Hepatocyte (in vitro differentiated cells): ENCODE measurements at regions not wholly inside any gene's neighbourhood (a gene's known extent, or its start where the extent isn't known, plus 50 kb on each side); places are given as distances from the start of the nearest gene placed in this dataset.

Experiments used
- DNase-seq: peaks from one replicate; pipeline ENCODE4 v3.0.0-alpha.2; 2016; ENCODE audit warnings: low spot score
- H2AFZ ChIP-seq: fragments of 200-600 bp; sonication (generic); 2 replicates; pipeline ENCODE4 v1.6.0; 2016; ENCODE audit warnings: antibody characterized with exemption, mild to moderate bottlenecking
- H3K27ac ChIP-seq: fragments of 200-600 bp; sonication (generic); 2 replicates; pipeline ENCODE4 v1.5.1; 2016; ENCODE audit warnings: mild to moderate bottlenecking
- H3K27me3 ChIP-seq: fragments of 200-600 bp; sonication (generic); 2 replicates; pipeline ENCODE4 v1.6.1; 2016
- H3K36me3 ChIP-seq: fragments of 200-600 bp; sonication (generic); replicated peaks from 2 replicates; pipeline ENCODE4 v1.5.1; 2016; ENCODE audit warnings: low read depth; ENCODE audit not compliant: insufficient read depth
- H3K4me1 ChIP-seq: fragments of 200-600 bp; sonication (generic); 2 replicates; pipeline ENCODE4 v1.5.1; 2016; ENCODE audit warnings: mild to moderate bottlenecking, moderate library complexity; ENCODE audit not compliant: insufficient read depth
- H3K4me2 ChIP-seq: fragments of 200-600 bp; sonication (generic); 2 replicates; pipeline ENCODE4 v1.6.0; 2016
- H3K4me3 ChIP-seq: fragments of 200-600 bp; sonication (generic); 2 replicates; pipeline ENCODE4 v1.5.1; 2016; ENCODE audit warnings: mild to moderate bottlenecking
- H3K79me2 ChIP-seq: fragments of 200-600 bp; sonication (generic); 2 replicates; pipeline ENCODE4 v1.6.0; 2017; ENCODE audit warnings: mild to moderate bottlenecking
- H3K9me2 ChIP-seq: fragments of 200-600 bp; sonication (generic); replicated peaks from 2 replicates; pipeline ENCODE4 v1.6.0; 2017; ENCODE audit warnings: mild to moderate bottlenecking; ENCODE audit not compliant: insufficient read depth
- H3K9me3 ChIP-seq: fragments of 200-600 bp; sonication (generic); 2 replicates; pipeline ENCODE4 v1.5.1; 2016; ENCODE audit warnings: low read depth, mild to moderate bottlenecking
- H4K20me1 ChIP-seq: fragments of 200-600 bp; sonication (generic); 2 replicates; pipeline ENCODE4 v1.6.0; 2016; ENCODE audit warnings: mild to moderate bottlenecking; ENCODE audit not compliant: insufficient read depth, poor library complexity, severe bottlenecking
- EZH2 ChIP-seq: fragments of 200-600 bp; sonication (generic); IDR thresholded peaks from 2 replicates; pipeline ENCODE4 v1.6.1; 2016; ENCODE audit warnings: antibody characterized with exemption, mild to moderate bottlenecking, borderline replicate concordance
- EZH2phosphoT487 ChIP-seq: fragments of 200-600 bp; sonication (generic); IDR thresholded peaks from one replicate; pipeline ENCODE4 v1.6.1; 2018; ENCODE audit warnings: antibody characterized with exemption, mild to moderate bottlenecking, low read depth, moderate library complexity; ENCODE audit not compliant: unreplicated experiment, severe bottlenecking
- WGBS: methylation state at CpG from one replicate; pipeline ENCODE4 v1.1.6; 2016; ENCODE audit warnings: low lambda C conversion rate; ENCODE audit errors: missing lambda C conversion rate; 5-methylcytosine and 5-hydroxymethylcytosine counted together
- TF ChIP-seq, protein P1 (sequence below): fragments of 200-600 bp; sonication (generic); IDR thresholded peaks from 2 replicates; pipeline ENCODE4 v1.5.1; 2016; ENCODE audit warnings: antibody characterized with exemption, mild to moderate bottlenecking; ENCODE audit not compliant: poor library complexity

- Histone ChIP-seq H3K27me3 (no peaks in the 10 kb centered on the region), H3K4me2 (no peak overlapping the region), H3K4me3 (no peak overlapping the region), H3K4me1 (no peaks in the 10 kb centered on the region), H3K9me2 (no peaks in the 10 kb centered on the region), H3K36me3 (no peaks in the 10 kb centered on the region), H3K9me3 (no peaks in the 10 kb centered on the region), H4K20me1 (no peaks in the 10 kb centered on the region), H2AFZ (no peak overlapping the region), H3K79me2 (no peaks in the 10 kb centered on the region), H3K27ac (no peak overlapping the region)
- no peak for DNase-seq
- TF ChIP-seq EZH2phosphoT487 (no peak), EZH2 (no peak)
- TF ChIP-seq, protein P1, sequence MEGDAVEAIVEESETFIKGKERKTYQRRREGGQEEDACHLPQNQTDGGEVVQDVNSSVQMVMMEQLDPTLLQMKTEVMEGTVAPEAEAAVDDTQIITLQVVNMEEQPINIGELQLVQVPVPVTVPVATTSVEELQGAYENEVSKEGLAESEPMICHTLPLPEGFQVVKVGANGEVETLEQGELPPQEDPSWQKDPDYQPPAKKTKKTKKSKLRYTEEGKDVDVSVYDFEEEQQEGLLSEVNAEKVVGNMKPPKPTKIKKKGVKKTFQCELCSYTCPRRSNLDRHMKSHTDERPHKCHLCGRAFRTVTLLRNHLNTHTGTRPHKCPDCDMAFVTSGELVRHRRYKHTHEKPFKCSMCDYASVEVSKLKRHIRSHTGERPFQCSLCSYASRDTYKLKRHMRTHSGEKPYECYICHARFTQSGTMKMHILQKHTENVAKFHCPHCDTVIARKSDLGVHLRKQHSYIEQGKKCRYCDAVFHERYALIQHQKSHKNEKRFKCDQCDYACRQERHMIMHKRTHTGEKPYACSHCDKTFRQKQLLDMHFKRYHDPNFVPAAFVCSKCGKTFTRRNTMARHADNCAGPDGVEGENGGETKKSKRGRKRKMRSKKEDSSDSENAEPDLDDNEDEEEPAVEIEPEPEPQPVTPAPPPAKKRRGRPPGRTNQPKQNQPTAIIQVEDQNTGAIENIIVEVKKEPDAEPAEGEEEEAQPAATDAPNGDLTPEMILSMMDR = no peak
Observed at GRCh38 chr1:157388057-157388456, 164.3 kb downstream of the FCRL5 start.

DNA sequence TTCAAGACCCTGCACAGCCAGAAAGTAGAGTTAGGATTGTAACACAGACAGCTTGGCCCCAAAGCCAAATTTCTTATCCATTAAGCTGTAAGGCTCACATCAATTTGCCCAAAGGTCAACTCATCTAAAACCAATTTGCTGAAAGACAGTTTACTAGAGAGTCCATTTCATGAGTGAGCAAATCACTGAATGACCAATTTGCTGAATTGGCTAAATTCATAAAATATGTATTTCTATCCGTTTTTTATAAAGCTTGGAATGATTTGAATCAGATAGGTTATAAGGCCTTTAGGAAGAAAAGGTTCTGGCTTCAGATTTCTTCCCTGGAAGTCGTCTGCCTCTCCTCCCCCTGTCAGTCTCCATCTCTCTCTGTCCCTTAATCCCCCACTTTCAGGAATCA, 168.1 kb downstream of the FCRL5 start:
- no peaks in the 10 kb centered on the region for H3K36me3 ChIP-seq
- no peaks in the 10 kb centered on the region for H3K9me3 ChIP-seq
- no peaks in the 10 kb centered on the region for H3K9me2 ChIP-seq
- H3K4me2 ChIP-seq = no peak overlapping the region
- no peaks in the 10 kb centered on the region for H3K4me1 ChIP-seq
- no peaks in the 10 kb centered on the region for H3K79me2 ChIP-seq
- WGBS = 44% methylated on average over 2 of the region's 2 CpGs
- H2AFZ ChIP-seq = no peak overlapping the region
- H3K4me3 ChIP-seq = no peak overlapping the region
- TF ChIP-seq EZH2phosphoT487 = no peak
- TF ChIP-seq, protein P1 = no peak
- TF ChIP-seq EZH2 = no peak
- no peak for DNase-seq
- no peaks in the 10 kb centered on the region for H3K27me3 ChIP-seq
- no peaks in the 10 kb centered on the region for H4K20me1 ChIP-seq
- no peak overlapping the region for H3K27ac ChIP-seq

DNA sequence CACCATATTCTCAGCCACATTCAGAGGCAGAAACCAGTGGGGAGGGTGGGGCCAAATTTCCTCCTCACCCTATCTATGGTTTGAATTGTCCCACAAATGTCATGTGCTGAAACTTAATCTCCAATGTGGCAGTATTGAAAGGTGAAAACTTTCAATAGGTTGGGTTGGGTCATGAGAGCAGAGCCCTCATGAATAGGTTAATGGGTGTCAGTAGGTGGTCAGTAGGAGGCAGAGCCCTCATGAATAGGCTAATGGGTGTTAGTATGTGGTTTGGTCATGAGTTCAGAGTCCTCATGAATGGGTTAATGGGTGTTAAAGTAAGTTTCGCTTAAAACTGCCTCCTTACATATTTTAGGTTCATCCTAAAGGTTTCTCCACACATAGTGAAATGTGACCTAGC, 170.0 kb downstream of the FCRL5 start:
- Histone ChIP-seq H3K9me2 (no peaks in the 10 kb centered on the region), H3K9me3 (no peaks in the 10 kb centered on the region)
- TF ChIP-seq EZH2 = no peak
- TF ChIP-seq, protein P1 = no peak
- TF ChIP-seq EZH2phosphoT487 = no peak

GRCh38 chr1:157380523-157380922, 171.8 kb downstream of the FCRL5 start:
- Histone ChIP-seq H3K27me3 (no peaks in the 10 kb centered on the region), H3K9me2 (no peaks in the 10 kb centered on the region), H3K4me1 (no peaks in the 10 kb centered on the region), H3K36me3 (no peaks in the 10 kb centered on the region), H3K4me3 (no peak overlapping the region), H3K79me2 (no peaks in the 10 kb centered on the region), H3K4me2 (no peak overlapping the region), H2AFZ (no peak overlapping the region), H3K27ac (no peak overlapping the region), H3K9me3 (no peaks in the 10 kb centered on the region), H4K20me1 (no peaks in the 10 kb centered on the region)
- WGBS = 90% methylated on average over 6 of the region's 6 CpGs
- no peak for DNase-seq
- TF ChIP-seq, protein P1 = no peak
- TF ChIP-seq EZH2 (no peak), EZH2phosphoT487 (no peak)

More for the DNA sequence above, 170.0 kb downstream of the FCRL5 start:
- no peak overlapping the region for H3K27ac ChIP-seq
- no peaks in the 10 kb centered on the region for H4K20me1 ChIP-seq
- WGBS = 84% methylated on average over 1 of the region's 1 CpG
- no peak overlapping the region for H2AFZ ChIP-seq
- no peaks in the 10 kb centered on the region for H3K27me3 ChIP-seq
- DNase-seq = no peak
- no peaks in the 10 kb centered on the region for H3K4me1 ChIP-seq
- H3K36me3 ChIP-seq = no peaks in the 10 kb centered on the region
- H3K4me3 ChIP-seq = no peak overlapping the region
- H3K4me2 ChIP-seq = no peak overlapping the region
- no peaks in the 10 kb centered on the region for H3K79me2 ChIP-seq
